GM19452 (cell line): ENCODE measurements at regions not wholly inside any gene's neighbourhood (a gene's known extent, or its start where the extent isn't known, plus 50 kb on each side); places are given as distances from the start of the nearest gene placed in this dataset.

Experiments used
- ATAC-seq: cut with Tn5 transposase; IDR thresholded peaks from one replicate; pipeline ENCODE4 v1.9.1; 2021; ENCODE audit not compliant: unreplicated experiment

DNA sequence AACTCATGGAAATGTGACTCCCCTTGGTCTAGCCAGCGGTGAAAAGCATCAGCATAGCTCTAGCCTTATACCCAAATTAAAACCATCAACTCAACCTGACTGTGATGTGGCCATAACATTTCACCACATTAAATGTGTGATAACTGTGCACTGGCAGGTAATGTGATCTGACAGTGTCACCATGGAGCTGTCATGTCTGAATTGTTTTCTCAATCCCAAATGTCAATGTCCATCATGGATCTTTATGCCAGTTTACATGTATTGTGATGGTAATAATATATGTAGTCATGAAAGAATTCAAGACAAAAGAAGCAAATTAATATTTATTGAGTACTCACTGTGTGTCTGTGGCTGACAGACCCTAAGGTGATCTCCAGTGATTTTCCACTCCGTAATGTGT lies 213.4 kb upstream of the EOMES start:
- ATAC-seq: no peak

DNA sequence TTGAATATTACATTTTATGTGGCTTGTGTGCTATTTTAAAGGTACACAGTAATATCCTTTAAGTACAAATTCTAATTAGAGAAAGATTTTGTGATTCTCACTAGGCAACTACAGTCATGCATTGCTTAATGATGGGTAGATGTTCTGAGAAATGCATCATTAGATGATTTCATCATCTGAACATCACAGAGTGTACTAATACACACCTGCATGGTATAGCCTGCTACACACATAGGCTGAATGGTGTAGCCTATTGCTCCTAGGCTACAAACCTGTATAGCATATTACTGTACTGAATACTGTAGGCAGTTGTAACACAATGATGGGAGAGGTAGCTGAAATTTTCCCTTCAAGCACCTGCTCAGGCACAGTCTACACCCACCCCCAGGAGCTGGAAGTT lies 217.4 kb upstream of the EOMES start:
- ATAC-seq: no peak

DNA sequence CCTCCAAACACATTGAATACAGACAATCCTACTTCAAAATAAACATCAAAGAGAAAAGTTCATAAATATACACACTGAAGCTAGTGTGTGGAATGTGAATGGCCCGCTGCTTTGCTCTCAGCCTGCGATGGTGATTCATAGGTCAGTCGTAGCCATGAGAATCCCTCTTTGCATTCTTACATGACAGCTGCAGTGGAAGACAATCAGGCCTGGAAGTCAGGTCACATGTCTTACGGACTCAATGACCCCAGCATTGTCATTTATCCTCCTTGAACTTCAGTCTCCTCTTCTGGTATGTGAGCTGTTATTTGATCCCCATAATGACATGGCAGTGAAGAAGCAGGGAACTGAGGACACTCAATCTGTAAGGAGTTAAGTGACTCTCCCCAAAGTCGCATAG lies 217.8 kb upstream of the EOMES start:
- ATAC-seq: no peak

DNA sequence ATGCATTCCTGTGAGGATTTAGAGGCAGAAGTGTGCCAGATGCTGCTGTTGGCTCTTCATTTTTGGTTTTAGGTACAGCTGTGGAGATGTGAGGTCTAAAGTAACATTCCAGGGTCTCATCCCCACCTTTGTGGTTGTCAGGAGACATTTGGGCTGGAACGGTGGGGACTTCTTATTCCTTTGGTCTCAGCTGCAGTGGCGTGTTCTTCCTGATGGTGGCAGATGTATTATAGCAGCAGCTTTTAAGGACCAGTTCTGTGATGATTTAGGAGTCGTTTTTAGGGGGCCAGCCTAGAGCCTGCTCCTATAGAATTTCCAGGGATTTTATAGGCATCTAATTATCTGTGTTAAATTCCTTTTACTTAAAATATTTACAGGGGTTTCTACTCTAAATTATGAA lies 221.0 kb upstream of the EOMES start:
- ATAC-seq: no peak

DNA sequence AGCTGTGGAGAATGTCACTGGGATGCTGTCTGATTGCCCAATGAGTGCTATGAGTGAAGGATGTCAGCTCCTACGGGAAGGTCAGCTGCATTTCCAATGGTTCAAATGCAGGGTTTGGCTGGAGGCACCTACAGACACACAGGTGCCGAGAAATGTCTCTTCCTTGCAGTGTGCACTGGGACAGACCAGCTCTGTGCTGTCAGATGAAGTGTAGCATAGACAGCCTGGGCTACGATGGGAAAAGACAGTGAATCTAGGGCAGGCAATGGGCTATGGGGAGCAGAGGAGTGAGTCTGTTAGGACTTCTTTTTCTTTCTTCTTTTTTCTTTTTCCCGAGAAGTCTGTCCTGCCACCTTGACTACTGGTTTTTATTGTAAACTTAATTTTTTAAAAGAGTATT lies 223.1 kb upstream of the EOMES start:
- ATAC-seq: no peak

DNA sequence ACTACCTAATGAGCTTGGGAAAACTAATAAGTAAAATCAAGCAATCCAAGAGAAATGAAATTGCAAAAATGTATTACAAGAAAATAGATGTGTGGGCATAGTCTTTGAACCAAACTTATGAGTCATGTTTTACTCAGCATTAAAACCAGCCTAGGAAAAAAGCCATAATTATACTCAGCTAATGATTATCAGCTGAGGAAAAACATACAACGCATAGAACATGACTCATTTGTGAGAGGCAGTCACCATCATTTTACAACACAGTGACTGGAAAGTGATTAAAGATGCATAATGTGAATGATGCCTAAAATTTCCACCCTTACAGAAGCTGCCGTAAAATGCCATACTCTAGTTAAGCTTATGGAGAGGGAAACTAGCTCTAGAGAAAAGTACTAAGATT lies 238.0 kb upstream of the EOMES start:
- ATAC-seq: no peak

DNA sequence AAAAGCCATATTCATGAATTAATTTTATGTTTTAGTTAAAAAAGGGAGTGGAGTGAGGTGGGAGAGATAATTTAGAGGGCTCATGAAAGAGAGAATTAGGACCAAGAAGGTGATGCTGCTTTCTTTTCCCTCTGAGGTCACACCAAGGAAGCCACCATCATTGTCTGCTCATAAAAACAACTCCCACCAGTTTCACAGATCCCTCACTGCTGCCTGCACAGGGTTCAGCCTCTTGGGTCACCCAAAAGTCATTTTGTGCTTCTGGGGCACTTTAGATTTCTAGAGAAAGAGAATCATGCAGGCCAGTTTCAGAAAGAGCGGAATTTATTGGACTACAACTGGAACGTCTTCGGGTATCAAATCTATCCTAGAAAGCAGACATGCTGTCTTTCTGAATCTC lies 241.4 kb upstream of the EOMES start:
- no peak for ATAC-seq

DNA sequence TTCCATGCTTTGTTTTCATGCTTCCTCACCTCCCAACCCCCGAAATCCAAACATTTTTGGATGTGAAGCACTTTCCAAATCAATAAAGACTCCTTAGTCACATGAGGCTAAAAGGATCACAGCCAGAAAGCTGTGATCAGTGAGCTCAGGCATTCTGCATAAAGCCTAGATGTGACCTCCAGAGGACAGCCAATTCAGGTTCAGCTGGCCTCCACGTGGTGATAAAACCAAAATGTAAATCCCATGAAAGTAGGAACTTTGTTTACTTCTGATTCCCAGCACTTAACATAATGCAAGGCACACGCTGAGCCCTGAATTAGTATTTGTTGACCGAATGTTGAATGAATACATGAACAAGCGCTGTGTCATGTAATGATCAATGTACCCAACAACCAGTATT lies 249.5 kb upstream of the EOMES start:
- no peak for ATAC-seq

DNA sequence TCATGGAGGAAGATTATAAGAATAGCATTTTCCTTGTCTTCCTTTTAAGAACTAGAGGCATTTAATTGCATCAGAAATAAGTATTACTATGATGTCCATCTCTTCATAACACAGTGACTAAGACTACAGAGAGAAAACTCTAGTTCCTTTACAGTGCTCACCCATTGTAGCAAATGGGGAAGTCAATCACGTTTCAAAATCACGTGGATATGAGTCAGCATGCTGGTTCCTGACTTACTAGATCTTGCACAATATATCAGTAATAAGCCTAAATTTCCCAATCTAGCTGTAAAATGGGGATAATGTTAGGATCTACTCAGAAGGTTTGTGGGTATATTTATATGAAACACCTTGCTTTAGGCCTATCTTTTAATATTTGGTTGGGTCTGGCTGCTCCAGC lies 254.8 kb upstream of the EOMES start:
- ATAC-seq: no peak

DNA sequence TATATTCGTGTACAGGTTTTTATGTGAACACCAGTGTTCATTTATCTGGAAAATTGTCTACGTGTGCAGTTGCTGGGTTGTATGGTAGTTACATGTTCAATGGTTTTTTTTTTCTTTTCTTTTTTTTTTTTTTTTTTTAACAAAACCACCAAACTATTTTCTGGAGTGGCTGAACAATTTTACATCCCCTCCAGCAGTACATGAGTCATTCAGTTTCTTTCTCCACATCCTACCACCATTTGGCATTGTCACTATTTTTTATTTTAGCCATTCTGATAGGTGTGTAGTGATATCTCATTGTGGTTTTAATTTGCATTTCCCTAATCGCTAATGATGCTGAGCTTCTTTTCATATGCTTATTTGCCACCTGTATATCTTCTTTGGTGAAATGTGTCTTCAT lies 256.3 kb upstream of the EOMES start:
- ATAC-seq: no peak

DNA sequence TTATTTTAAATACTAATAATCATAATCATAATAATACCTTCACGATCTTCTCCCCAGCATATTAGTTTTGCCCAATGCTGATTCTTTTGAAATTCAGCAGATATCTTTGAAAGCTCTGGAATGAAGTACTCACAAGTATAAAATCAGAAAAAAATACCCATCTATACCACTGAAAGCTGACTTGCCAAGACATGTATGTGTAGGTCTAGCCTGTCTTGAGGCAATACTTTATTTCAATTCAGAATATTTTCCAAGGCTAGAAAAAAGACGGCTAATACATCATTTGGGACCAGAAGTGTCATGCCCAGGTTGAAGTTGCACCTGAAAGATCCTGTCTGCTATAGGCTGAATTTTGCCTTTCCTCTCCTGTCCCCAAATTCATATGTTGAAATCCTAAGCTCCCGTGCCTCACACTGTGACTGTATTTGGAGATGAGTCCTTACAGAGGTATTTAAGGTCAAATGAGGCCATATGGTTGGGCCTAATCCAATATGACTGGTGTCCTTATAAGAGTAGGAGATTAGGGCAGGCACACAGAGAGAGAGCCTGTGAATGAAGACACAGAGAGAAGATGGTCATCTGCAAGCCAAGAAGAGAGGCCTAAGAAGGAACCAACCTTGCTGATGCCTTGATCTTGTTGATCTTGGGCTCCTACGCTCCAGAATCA lies 255.9 kb upstream of the CMC1 start:
- no peak for ATAC-seq

DNA sequence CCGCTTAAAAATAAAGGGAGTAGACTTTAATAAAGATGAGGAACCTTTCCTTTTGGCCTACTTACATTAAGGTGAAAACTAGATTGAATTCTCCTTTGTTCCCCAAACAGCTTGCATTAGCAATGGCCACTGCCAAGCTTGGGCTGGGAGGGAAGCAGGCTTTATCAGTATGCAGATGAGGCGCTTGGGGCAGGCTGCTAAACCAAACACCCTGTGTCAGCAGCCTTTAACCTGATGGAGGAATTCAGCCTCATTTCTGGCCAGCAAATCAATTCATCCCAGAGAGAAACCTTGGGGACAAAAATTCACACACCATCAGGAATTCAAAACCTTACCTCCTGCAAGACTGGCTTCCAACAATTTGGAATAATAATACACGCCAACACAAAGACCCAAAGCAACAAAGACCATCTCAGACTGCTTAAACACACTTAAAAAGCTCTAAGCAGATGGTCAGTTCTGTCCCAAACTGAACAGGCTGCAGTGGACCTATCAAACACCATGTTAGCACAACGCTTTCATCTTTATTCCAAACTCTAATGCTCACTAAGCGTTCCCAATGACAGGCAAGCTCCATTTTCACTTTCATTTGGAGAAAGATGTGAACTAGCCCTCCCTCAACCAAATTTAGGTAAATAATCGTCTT lies 255.1 kb upstream of the CMC1 start:
- no peak for ATAC-seq

DNA sequence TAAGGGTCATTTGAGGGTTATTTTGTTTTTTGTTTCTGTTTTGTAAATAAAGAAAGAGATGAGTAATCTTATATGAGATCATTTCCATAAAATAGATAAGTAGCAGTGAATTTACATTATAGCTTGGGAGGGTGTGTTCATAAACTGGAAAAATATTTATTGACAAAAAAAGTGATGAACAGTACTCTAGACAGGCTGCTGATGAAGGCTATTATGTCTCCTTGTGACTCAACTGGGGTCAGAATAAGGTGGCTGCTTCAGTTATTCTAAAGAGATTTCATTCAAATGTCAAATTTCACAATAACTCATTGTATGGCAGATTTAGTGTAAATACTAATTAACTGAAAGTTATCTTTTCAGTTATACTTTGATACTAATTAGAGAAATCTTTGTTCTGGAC lies 251.1 kb upstream of the CMC1 start:
- ATAC-seq: no peak

DNA sequence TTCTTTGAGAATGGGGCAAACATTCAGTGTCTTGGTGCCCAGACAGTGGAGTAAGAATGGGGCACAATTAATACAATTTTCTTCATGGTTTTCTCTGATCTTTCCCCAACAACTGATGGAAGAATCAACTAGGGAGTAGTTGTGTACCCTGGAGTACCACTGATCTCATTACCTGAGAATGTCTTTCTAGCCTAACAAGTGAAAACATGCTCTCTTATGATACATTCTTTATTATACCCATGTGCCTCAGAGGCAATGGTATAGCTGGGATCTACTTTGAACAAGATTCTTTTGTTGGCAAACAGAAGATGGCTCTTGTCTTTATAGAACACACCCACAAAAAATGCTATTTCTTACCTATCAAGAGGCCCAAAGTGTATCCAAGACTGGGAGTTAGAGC lies 250.6 kb upstream of the CMC1 start:
- ATAC-seq: no peak

DNA sequence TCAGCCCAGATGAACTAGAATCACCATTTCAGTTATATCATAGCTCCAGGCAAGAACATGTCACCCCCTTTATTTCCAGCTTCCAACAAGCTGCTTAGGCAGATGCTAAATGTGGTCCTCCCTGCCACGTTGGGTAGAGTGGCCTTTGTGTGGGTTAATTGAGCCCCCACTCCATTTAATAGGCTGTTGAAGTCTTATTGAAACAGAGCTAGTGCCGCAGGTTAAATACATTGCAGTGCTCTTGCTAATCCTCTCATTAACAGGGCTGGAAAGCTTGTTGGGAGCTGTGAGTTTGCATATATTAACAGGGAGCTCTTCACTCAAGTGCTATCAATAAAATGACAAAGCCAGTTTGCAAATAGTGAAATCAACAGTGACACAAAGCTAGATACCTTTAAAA lies 248.4 kb upstream of the CMC1 start:
- no peak for ATAC-seq

DNA sequence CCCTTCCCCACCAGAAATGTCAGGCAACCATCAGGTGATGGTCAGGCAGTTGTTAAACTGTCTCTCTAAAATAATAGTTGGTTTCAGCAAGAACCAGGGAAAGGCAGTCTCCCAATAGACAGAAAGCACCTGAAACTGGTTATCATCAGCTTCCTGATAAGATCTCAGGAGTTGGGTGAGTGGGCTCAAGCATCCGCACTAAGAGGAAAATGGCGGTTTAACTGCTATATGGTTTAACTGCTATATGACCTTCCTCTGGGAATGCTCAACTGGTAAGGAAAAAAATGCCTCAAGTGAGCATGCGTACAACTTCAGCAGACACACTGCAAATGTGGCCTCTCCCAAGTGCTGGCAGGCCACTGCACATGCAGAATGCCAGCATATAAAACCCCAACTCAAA lies 240.8 kb upstream of the CMC1 start:
- no peak for ATAC-seq

DNA sequence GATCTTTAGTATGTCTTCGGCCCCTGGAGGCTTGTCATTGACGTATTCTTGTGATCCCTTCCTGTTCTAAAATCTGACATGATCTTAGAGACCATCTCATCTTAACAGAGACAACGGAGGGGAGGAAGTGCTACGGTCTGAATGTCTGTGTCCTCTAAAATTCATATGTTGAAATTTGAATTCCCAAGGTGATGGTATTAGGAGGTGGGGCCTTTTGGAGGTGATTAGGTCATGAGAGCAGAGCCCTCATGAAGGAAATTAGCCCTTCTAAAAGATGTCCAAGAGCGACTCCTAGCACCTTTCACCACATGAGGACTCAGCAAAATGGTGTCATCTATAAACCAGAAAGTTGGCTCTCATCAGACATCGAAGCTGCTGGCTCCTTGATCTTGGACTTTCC lies 233.2 kb upstream of the CMC1 start:
- no peak for ATAC-seq

DNA sequence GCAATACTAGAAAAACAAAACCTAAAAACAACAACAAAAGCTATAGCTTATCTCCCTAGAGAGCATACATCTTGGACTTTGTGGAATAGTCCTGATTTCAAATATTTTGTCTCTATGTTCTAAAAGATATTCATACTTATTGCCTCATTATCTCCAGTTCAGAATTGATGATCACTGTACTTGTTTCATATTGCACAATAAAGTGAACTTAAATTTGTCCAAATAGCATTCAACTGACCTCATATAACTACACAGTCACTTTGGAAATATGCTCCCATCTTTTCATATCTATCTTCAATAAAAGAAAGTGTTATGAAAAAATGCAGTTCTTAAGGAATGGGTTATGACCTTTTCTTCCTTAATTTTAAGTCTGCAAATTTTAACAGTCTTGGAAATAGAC lies 228.6 kb upstream of the CMC1 start:
- no peak for ATAC-seq

DNA sequence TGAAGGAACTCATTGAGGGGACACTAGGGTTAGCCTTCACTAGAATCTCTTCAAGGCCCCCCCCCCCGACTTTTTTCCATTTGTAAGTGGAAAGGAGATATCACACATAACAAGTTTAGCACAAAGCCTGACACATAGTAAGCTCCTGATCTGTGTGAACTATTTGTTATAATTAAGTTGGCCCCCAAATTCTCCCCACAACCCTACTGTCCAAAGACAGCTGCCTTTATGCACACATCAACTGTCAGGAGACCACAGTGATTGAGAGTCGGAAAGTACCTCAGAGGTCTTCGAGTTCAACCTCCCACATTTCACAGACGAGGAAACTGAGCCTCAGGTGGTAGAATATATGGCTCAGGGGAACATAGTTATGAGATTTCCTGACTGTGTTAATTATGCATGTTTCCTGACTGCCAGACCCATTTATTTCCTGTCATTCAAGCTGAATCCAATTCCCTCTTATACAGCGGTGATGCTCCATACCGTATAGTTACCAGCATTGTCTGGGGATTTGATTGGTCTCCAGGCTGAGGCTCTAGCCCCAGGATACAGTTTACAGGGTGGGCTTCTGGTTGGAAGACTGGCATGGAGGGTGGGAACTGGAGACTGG lies 227.4 kb upstream of the CMC1 start:
- ATAC-seq: no peak

DNA sequence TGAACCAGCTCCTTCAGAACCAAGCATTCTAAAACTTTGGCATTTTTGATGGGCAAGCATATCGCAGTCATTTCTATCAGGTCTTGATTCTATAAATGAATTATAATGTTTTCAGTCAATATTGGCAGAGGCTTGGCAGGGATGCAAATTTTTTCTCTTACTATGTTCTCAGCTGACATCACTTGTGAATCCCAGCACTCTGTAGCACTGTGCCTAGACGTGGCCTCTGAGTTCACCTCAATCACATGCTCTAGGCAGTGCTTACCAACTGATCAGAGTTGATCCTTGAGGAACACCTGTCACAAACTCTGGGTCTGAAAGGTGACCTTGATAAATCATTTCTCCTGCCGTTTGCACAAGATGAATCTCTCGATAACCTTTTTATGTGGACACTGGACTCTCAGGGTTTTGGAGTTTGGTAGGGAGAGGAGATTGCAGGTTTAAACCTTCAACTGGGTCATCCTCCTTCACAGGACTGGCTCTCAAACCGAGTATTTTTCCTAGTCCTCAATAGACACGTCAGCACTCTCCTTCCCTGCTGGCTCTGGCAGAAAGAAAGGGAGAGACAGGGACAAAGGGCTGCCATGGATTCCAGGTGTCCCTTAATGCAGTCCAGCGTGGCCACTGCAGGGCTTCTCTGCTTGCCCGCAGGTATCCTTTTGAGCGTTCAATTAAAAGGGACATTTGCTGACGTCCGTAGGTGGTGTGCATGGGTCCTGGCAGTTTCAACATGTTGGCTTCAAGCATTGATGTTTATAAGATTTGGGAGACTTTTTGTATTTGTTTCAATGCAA lies 222.3 kb upstream of the CMC1 start:
- no peak for ATAC-seq

DNA sequence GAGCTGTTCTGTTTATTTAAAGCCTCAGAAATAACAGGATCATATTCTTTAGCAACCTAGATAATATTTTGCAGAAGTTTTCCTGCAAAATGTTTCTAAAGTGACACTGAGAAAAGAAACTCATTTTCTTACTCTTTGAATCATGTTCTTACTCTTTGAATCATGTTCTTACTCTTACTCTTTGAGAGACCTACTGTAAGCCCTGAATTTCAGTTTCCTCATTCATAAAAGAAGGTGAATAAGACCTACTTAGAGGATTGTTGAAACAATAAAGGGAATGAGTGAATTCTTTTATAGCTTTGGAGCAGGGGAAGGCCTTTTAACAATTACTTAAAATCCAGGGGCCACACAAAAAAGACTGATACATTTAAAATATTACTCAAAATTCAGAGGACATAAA lies 221.7 kb upstream of the CMC1 start:
- ATAC-seq: no peak

DNA sequence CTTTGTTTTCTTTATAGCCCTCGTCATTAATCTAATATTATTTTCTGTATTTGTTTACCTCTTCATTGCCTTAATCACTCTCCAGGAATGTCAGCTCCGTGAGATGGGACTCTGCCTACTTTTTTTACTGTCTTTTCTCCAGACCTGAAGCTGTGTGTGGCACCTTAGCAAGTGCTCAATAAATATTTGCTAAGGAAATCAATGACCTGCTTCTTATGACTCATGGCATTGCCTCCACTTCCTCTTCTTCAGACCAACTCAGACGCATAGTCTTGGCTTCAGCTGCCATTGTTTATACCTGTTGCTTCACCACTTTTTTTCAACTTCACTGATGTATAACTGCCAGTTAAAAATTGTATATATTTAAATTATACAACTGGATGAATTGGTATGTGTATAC lies 218.5 kb upstream of the CMC1 start:
- no peak for ATAC-seq
